Fibroblast of the conjunctiva (primary cell): ENCODE measurements at regions not wholly inside any gene's neighbourhood (a gene's known extent, or its start where the extent isn't known, plus 50 kb on each side); places are given as distances from the start of the nearest gene placed in this dataset.

Experiments used
- DNase-seq: peaks from one replicate; pipeline ENCODE4 v3.0.0-alpha.2; 2010; ENCODE audit warnings: low read depth

- no peak for DNase-seq
Observed at GRCh38 chr10:78393094-78393493, 359.4 kb downstream of the RPS24 start.

DNA sequence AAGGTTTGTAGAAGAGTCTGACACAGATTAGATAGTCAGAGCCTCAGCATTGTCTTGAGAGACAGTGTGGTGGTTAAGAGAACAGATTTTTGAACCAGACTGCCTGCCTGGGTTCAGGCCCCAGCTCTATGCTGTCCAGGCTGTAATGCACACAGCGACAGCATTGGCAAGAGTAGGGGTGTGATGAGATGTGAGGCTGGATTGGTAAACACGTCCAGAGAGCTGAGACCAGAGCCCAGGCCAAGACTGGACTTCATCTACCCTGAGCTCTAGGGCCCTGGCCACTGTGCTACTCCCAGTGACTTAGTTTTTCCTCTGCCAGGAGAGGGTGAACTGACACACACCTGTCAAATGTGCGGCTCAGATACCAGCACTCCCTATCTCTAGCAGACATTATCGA lies 360.4 kb downstream of the RPS24 start:
- no peak for DNase-seq

- no peak for DNase-seq
Observed at GRCh38 chr10:78395162-78395561, 361.5 kb downstream of the RPS24 start.

DNA sequence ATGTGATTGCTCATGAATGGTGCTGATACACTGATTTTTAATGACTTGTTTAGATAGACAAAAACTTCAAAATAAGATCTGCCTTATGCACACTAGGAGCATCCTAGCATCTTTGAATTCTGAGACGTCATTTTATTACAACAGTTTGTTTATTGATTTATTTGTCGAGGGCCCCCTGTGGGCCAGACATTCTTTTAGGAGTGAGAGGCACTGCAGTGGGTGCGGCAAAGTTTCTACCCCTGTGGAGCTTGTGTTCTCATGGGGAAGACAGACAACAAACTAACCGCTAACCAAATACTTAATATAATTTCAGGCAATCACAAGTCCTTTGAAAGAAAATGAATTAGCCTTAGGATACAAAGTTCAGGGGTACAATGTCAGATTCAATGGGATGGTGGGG lies 363.1 kb downstream of the RPS24 start:
- DNase-seq = no peak

GRCh38 chr10:78397786-78398185 lies 364.1 kb downstream of the RPS24 start:
- DNase-seq = no peak

DNA sequence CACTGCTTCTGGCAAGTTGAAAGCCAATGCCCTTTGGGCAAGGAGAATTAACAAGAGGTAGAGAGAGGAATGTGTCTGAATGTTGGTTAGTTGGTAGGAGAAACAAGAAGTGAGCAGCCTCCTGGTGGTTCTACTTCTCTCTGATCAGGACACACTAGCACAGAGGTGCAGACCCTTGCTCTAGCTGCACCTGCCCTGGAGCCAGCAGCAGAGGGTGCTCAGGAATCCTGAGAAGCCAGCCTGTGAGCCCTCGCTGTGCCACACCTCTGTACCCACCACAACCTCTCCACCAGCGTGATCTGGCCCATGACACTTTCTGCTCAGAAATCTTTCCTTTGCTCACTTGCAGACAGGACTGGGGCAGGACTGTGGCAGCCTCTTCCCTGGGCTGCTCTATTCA lies 364.7 kb downstream of the RPS24 start:
- no peak for DNase-seq

DNA sequence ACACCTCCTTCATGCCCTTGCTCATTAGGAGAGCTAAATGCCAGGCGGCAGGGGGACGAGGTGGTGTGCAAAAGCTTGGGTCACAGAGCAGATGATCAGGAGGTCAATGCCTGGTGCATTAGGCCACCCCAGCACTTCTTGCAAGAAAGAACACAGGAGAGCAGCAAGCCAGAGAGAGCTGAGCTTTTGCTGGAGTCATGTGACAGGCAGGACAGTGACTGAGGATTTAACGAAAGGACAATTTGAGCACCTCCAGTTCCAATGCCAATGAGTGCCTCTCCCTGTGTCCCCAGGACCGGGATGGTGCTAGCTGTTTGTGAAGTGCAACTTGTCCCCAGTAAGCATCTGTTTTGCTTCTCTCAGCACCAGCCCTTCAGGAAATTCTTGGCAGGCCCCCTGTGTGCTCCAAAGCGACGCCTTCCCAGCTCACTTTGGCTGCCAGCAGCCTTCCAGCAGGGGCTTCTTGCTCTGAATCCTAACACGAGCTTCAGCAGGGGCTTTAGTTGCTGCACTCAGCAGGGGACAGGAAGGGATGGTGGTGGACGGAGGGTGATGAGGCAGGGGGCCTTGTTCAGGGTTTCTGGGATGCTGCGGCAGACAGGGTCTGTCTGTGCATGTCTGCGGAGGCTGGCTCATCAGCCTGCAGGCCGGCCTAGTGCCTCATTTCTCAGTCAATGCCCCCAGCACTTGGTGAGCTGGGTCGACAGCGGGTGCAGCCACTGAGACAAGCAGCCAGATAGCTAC lies 368.1 kb downstream of the RPS24 start:
- DNase-seq = no peak

GRCh38 chr10:78402591-78402990 lies 368.9 kb downstream of the RPS24 start:
- DNase-seq = no peak

- no peak for DNase-seq
Observed at GRCh38 chr10:78403781-78404180, 370.1 kb downstream of the RPS24 start.

DNA sequence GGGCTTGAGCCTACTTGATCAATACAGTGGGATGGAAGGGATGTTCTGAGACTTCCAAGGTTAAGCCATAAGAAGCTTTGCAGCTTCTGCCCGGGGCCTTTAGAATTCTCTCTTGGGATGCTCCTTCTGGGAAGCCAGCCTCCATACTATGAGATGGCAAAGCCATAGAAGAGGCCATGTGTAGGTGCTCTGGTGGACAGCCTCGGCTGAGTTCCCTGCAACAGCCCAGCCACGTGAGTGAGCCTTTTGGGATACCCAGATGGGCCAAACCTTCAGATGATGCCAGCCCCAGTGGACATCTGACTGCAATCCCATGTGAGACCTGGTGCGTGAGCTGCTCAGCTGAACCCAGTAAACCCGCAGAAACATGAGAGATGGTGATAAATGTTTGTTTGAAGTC lies 370.6 kb downstream of the RPS24 start:
- DNase-seq = no peak

- no peak for DNase-seq
Observed at GRCh38 chr10:78405231-78405630, 371.6 kb downstream of the RPS24 start.

GRCh38 chr10:78405736-78406135 lies 372.1 kb downstream of the RPS24 start:
- no peak for DNase-seq

GRCh38 chr10:78406648-78407008 lies 373.0 kb downstream of the RPS24 start:
- DNase-seq = no peak

- DNase-seq = peak; percentile 67
Observed at GRCh38 chr10:78407009-78407711, 373.5 kb downstream of the RPS24 start.

- DNase-seq = no peak
Observed at GRCh38 chr10:78407966-78408365, 374.3 kb downstream of the RPS24 start.

- DNase-seq = no peak
Observed at GRCh38 chr10:78408671-78409472, 375.2 kb downstream of the RPS24 start.

- no peak for DNase-seq
Observed at GRCh38 chr10:78410046-78410965, 376.6 kb downstream of the RPS24 start.

- DNase-seq = no peak
Observed at GRCh38 chr10:78411716-78412115, 378.1 kb downstream of the RPS24 start.

- no peak for DNase-seq
Observed at GRCh38 chr10:78412605-78413004, 378.9 kb downstream of the RPS24 start.

GRCh38 chr10:78413076-78414055 lies 379.7 kb downstream of the RPS24 start:
- DNase-seq = no peak

GRCh38 chr10:78414380-78414779 lies 380.7 kb downstream of the RPS24 start:
- no peak for DNase-seq
